ENCODE measurements at regions not wholly inside any gene's neighbourhood (a gene's known extent, or its start where the extent isn't known, plus 50 kb on each side); places are given as distances from the start of the nearest gene placed in this dataset.

DNA sequence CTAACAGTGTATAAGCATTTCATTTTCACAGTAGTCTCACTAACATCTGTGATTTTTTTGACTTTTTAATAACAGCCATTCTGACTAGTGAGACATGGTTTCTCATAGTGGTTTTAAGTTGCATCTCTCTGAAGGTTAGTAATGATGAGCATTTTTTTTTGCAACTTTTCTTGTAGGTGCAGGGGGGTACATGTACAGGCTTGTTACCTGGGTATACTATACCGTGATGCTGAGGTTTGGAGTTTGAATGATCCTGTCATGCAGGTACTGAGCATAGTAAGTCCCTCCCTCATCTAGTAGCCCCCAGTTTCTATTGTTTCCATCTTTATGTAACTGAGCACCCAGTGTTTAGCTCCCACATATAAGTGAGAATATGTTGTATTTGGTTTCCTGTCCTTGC, 444.6 kb upstream of the DAB2 start:
- TF ChIP-seq, protein P1, sequence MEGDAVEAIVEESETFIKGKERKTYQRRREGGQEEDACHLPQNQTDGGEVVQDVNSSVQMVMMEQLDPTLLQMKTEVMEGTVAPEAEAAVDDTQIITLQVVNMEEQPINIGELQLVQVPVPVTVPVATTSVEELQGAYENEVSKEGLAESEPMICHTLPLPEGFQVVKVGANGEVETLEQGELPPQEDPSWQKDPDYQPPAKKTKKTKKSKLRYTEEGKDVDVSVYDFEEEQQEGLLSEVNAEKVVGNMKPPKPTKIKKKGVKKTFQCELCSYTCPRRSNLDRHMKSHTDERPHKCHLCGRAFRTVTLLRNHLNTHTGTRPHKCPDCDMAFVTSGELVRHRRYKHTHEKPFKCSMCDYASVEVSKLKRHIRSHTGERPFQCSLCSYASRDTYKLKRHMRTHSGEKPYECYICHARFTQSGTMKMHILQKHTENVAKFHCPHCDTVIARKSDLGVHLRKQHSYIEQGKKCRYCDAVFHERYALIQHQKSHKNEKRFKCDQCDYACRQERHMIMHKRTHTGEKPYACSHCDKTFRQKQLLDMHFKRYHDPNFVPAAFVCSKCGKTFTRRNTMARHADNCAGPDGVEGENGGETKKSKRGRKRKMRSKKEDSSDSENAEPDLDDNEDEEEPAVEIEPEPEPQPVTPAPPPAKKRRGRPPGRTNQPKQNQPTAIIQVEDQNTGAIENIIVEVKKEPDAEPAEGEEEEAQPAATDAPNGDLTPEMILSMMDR (IDR thresholded peaks at IDR 0.05) = no peak
- TF ChIP-seq POLR2A (IDR thresholded peaks at IDR 0.05) = no peak

Measured in heart left ventricle (tissue), 13 donors.